Activated CD4-positive, alpha-beta T cell treated with anti-CD3 and anti-CD28 coated beads, Interleukin-2, amount 50 U/mL, for 1 hour (primary cell): ENCODE measurements at regions not wholly inside any gene's neighbourhood (a gene's known extent, or its start where the extent isn't known, plus 50 kb on each side); places are given as distances from the start of the nearest gene placed in this dataset.

Experiments
- DNase-seq: peaks from one replicate; pipeline ENCODE4 v3.0.0-alpha.2; 2020

DNA sequence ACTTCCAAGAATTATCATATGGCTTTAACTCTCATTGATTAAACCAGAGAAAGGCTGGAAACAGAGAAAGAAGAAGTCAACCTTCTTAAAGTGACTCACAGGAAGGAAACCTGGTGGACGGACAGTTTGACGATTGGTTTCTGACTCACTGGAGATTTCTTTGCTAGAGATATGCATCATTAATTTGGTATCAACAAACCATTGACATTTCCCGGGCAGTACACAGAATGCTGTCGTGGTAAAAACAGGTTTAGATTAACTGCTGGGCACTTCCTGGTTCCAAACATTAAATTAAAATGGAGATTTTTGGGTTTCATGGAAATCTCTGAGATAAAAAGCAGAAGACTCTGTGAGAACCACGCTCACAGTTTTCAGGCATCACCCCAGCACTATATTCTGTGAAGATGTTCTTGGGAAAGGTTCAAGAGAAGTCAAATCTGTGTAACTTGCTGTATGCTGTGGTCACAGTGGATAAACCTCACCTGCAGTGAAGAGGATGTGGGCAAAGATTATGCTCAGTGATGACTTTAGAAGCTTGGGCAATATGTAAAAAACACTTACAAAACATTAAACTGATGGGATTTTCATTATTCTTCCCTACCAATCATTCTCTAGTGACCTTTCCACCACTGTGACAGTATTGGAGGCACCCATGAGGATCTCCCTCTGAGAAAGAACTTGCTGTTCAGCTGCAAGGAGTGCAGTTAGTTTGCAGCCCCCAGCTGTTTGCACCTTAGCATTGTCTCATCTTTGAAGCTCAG is 61.1 kb upstream of the CD44 start:
- peak; percentile 36 for DNase-seq

DNA sequence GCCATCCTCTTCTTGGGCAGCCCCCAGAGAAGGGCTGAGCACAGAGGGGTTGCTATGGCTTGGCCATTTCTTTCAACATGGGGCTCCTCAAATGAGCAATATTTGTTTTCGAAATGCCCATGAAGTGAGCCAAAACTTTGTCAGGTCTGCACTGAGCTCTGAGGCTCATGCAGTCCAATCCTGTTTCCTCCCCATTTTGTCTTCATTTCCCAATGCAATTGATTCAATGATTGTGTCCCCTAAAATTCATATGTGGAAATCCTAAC is 60.6 kb upstream of the CD44 start:
- no peak for DNase-seq

DNA sequence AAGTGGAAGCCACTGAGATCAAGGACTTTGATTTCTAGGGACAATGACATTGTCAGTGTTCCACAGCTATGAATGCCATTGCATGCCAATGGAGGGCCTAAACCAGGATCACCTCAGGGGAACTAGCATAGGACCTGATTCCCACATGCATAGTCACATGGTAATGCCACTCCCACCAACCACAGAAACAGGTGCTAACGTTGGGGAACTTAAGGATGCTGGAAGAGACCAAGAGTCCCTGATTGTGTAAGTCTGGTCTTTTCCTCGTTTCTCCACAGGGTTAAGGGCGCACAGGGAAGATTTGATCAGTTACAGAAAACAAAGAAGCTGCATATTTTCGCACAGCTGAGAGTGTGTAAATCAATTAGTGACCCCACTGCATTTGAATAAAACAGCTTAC is 59.4 kb upstream of the CD44 start:
- DNase-seq = no peak

DNA sequence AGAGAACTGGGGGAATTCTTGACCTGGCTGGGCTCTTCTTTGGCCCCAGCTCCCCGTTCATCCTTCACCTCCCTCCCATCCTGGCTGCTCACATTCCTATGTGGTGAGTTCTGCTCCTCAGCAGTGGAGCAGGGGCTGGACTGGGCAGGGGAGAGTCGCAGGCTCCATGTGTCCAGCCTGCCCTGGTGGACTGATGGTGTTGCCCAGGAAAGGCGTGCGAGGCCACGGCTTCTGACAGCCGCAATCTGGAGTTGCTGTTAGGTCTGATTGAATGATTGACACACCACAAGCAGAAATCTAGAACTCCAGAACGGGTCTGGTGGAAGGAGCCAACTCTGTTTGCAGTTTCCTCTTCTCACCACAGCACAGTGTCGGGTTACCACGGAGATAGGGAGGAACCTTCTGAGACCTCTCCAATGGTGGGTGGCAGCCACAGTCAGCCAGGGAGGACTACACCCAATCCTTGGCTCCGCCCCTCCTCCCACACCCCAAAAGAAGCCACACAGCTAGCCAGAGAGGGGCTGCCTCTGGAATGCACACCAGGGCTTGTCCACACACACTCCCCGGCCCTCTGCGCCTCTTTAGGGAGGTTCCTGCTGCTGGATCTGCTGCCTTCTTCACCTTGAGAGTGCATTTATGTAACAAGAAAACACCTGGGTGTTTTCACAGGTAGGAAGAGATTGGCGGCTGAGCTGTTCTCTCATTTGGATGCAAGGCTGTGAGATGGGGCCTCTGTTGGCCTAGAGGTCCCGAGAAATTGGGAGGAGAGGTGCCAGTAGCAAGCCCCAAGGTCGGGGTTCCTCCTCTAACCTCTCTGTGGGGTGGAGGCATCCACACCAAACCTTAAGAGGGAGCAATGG is 56.4 kb upstream of the CD44 start:
- peak; percentile 87 for DNase-seq

DNA sequence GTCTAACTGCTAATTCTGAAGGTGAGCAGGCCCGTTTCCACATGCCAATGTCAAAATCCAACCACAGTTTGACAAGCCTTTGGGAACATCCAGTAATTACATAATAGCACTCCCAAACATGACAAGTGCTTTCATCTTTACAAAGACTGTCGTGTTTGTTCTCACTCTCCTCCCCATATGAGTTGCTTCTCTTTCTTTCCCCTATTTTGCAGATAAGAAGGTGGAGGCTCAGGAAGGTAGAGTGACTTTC is 55.9 kb upstream of the CD44 start:
- no peak for DNase-seq

DNA sequence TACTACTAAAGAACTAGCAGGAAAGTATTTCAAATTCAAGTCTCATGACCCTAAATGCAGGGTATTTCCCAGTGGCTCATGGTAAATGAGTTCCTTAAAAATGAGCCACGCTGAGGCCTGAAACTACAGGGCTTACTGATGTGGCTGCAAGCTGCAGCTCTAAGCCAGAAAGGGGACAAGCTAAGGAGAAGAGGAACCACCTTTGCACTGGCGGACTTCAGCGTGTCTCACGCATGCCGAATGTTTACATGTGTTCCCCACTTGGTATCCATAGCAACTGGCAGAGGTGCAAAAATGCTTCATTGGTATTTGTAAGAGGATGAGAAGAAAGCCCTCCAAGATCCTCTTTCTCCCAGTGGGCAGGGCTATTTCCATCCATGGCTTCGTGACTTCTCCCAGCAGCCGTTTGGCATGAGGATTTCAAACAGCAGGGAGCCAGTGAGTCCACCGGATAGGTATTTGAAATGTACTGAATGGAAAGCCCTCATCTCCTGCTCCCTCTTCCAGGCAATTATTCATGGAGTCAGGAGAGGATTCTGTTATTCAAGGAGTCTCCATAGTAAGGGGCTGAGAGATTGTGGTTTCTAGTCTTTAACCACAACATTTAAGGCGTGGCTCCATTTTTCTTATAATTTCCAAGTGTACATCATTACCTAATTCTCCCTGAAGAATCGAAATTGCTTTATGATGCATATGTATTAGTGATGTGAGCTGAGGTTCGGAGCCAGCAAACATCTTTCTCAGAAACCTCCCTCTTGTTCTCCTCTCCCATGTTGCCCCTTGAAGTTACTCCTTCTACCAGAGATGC is 55.3 kb upstream of the CD44 start:
- peak; percentile 68 for DNase-seq

DNA sequence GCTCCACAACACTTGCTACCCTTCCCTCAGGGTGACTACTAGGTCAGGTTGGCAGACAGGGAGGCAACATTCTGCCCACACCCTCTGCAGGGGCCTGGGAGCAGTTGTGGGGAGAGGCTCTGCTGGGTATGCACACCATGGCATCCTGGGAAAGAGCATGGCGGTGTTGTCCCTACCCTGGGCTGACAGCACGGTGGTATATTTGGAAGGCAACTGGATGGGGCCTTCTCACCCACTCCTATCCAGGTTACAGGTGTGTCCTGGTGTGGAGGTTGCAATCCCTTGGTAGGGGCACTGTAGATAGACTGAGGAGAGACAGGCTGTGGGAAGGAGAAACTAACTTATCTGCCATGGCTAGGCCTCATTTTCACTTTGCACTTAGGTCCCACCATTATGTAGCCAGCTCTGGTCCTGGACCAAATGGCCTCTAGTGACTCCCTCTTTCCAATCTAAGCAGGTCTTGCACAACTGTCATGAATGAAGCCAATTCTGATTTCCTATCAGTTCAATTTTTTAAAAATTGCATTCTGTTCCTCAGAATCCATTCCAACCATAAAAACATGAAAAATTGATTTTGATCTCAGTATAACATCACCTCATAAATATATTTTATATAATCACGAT is 54.0 kb upstream of the CD44 start:
- no peak for DNase-seq

DNA sequence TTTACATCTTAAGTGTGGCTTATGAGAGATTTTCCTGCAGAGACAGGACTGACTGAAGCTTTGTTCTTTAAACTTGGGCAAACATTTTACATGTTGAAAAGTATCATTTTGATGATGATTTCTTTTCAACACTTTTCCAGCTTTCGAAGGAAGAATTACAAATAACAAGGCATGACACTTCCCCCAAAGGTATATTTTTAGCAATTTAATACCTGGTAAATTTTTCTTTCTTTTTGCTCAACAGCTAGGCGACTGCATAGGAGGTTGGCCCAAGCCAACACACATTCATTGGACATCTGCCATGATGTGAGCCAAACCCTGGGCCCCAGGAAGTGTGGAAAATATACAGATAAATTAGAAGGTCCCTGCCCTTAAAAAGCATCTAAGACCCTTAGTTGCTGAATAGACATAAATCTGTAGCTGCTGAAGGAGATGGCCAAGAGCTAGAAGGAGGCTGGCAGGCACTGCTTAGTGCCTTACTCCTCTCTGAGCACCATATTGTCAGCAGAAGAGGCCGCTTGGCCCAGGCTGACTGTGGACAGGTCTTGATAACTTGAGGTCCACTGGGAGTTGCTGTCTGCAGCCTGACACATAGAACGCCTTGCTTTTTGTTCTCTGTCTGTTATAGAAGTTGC is 53.3 kb upstream of the CD44 start:
- DNase-seq = no peak

DNA sequence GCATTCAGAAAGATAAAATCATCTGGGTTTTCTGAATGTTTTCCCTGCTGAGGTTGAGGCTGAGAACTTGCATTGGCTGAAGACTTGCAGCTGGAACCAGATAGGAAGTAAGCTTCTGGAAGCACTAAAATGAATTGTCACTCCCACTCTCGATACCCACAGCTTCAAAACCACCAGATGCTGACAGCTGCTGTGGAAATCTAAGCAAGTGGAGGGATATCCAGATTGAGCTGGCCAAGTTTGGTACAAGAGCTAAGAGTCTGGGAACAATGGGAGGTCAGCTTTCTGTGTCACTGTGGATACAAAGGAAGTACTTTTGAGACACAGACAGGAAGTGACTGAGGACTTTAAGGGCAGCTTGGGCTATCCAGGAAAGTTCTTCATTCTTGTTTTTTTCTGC is 51.3 kb upstream of the CD44 start:
- no peak for DNase-seq

DNA sequence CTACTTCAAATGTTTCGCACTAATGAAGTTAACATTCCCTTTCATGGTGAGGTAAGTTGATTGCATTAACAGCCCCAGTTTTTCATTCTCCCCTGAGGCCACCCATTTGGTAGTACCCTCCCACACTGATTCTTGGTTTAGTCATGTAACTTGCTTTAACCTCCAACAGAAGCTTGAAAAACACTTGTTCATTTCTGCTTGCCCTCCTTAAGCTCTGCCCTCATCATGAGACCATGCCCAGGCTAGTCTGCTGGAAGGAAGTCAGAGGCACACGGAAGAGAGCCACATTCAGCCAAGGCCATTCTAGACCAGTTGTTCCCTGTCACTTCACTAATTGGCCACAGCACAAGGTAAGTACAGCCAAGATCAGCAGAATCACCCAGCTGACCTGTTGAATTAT is 50.7 kb upstream of the CD44 start:
- no peak for DNase-seq

DNA sequence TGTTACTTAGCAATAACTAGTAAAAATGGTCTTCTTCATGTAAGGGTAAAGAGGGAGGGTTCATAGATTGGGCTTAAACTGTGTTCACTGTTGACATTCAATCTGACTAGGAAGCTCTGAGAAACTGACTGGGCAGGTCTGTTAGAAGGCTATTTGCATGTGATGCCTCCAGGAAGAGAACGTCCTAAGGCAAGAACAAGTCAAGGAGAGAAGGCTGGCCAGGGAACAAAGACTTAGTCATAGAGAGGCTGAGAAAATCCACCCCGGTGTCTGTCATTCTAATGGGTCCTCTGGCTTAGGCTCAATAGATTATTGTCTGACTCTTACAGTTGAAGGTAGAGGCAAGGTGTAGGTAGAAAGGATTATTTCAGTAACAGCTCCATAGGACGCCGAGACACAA is 50.3 kb upstream of the CD44 start:
- DNase-seq = no peak
